Duodenal mucosa (tissue), 2 donors: ENCODE measurements at regions not wholly inside any gene's neighbourhood (a gene's known extent, or its start where the extent isn't known, plus 50 kb on each side); places are given as distances from the start of the nearest gene placed in this dataset.

ENCODE experiments used
- H3K27ac ChIP-seq: one replicate; pipeline ENCODE4 v1.7.0; 2013; ENCODE audit warnings: low read depth, low read length
- H3K27me3 ChIP-seq, 2 donors: one replicate each; pipeline ENCODE4 v1.7.0; 2013; ENCODE audit warnings: low read length in 2 of 2, control low read depth in 1 of 2; ENCODE audit not compliant: insufficient read depth in 2 of 2, control insufficient read depth in 1 of 2
- H3K36me3 ChIP-seq, 2 donors: one replicate each; pipeline ENCODE4 v1.7.0; 2013; ENCODE audit warnings: low read length in 2 of 2, control low read depth in 1 of 2; ENCODE audit not compliant: insufficient read depth in 2 of 2, control insufficient read depth in 1 of 2
- H3K4me1 ChIP-seq, 2 donors: one replicate each; pipeline ENCODE4 v1.7.0; 2013; ENCODE audit warnings: low read length in 2 of 2, control low read depth in 1 of 2; ENCODE audit not compliant: insufficient read depth in 2 of 2, control insufficient read depth in 1 of 2
- H3K4me3 ChIP-seq, 2 donors: one replicate each; pipeline ENCODE4 v1.7.0; 2013; ENCODE audit warnings: low read length in 2 of 2, low read depth in 1 of 2
- H3K9ac ChIP-seq, 2 donors: one replicate each; pipeline ENCODE4 v1.7.0; 2013; ENCODE audit warnings: low read length in 2 of 2, low read depth in 1 of 2
- H3K9me3 ChIP-seq, 2 donors: one replicate each; pipeline ENCODE4 v1.7.0; 2013; ENCODE audit warnings: low read length in 2 of 2, control low read depth in 1 of 2; ENCODE audit not compliant: control insufficient read depth in 1 of 2

GRCh38 chr15:25188051-25188450 lies 233.3 kb downstream of the SNRPN start:
- Histone ChIP-seq H3K27ac (no peak overlapping the region), H3K9me3 (peaks cover 63 to 72% of the 10 kb centered on the region in 2 donors), H3K36me3 (no peaks in the 10 kb centered on the region)

GRCh38 chr15:25188551-25189101 lies 233.8 kb downstream of the SNRPN start:
- H3K9me3 ChIP-seq, result peaks cover 65 to 70% of the 10 kb centered on the region in 2 donors
- H3K9ac ChIP-seq, result no peak overlapping the region
- no peaks in the 10 kb centered on the region for H3K36me3 ChIP-seq
- H3K27ac ChIP-seq, result no peak overlapping the region
- no peaks in the 10 kb centered on the region for H3K4me1 ChIP-seq
- no peaks in the 10 kb centered on the region for H3K27me3 ChIP-seq
- no peak overlapping the region for H3K4me3 ChIP-seq

More at GRCh38 chr15:25188051-25188450, 233.3 kb downstream of the SNRPN start:
- no peak overlapping the region for H3K9ac ChIP-seq
- H3K27me3 ChIP-seq, result no peaks in the 10 kb centered on the region
- no peak overlapping the region for H3K4me3 ChIP-seq
- H3K4me1 ChIP-seq, result no peaks in the 10 kb centered on the region

- Histone ChIP-seq H3K27ac (no peak overlapping the region), H3K9ac (no peak overlapping the region)
Observed at GRCh38 chr15:25189551-25189950, 234.8 kb downstream of the SNRPN start.

GRCh38 chr15:25192651-25193050 lies 237.9 kb downstream of the SNRPN start:
- no peak overlapping the region for H3K27ac ChIP-seq
- H3K36me3 ChIP-seq, result no peaks in the 10 kb centered on the region
- H3K4me1 ChIP-seq, result no peaks in the 10 kb centered on the region
- H3K27me3 ChIP-seq, result no peaks in the 10 kb centered on the region
- H3K9ac ChIP-seq, result no peak overlapping the region
- no peak overlapping the region for H3K4me3 ChIP-seq
- H3K9me3 ChIP-seq, result peaks cover 50 to 78% of the 10 kb centered on the region in 2 donors

More at GRCh38 chr15:25189551-25189950, 234.8 kb downstream of the SNRPN start:
- Histone ChIP-seq H3K27me3 (no peaks in the 10 kb centered on the region), H3K4me1 (no peaks in the 10 kb centered on the region), H3K36me3 (no peaks in the 10 kb centered on the region), H3K4me3 (no peak overlapping the region), H3K9me3 (peaks cover 64 to 70% of the 10 kb centered on the region in 2 donors)

DNA sequence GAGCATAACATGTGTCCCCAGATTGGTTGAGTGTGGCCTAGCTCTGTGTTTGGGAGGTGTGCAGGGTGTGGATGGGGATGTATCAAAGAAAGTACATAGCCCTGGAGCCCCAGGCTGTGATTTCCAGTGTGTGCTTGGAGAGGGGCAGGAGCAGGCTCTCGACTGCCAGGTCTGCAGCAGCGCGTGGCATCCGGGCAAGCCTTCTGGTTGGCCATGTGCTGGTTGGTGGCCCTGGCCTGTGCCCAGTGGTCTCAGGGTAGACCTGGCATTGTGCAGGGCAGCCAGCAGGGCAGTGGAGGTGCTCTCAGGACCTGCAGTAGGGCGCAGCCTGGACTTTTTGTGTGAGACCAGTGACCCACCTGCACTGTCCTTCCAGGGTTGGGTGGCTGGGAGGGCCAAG lies 231.5 kb downstream of the UBE3A start:
- Histone ChIP-seq H3K27ac (no peak overlapping the region), H3K9ac (no peak overlapping the region), H3K4me3 (no peak overlapping the region), H3K4me1 (no peaks in the 10 kb centered on the region), H3K9me3 (peaks cover 53 to 64% of the 10 kb centered on the region in 2 donors), H3K36me3 (no peaks in the 10 kb centered on the region), H3K27me3 (no peaks in the 10 kb centered on the region)

DNA sequence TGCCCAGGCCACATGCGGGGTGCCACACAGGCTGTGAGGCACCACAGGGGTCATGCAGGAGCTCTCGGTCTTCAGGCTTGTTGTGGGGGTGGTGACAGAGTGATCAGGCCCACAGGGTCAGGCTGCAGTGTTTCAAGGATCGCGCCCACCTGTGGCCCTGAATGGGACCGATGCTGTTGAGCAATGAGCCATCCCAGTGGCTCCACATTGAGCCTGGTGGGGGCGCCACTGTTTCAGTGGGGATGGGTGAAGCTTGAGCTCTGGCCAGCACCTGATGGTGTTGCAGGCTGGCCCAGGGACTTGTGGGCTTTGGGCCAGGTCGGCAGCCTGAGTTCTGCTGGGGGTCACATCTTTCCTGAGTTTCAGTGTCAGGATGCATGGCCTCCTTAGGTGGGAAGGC lies 230.1 kb downstream of the UBE3A start:
- Histone ChIP-seq H3K9me3 (peaks cover 57 to 68% of the 10 kb centered on the region in 2 donors), H3K36me3 (no peaks in the 10 kb centered on the region), H3K27me3 (no peaks in the 10 kb centered on the region), H3K4me1 (no peaks in the 10 kb centered on the region), H3K4me3 (no peak overlapping the region), H3K9ac (no peak overlapping the region), H3K27ac (no peak overlapping the region)

GRCh38 chr15:25220834-25221233 lies 218.0 kb downstream of the UBE3A start:
- Histone ChIP-seq H3K4me3 (no peak overlapping the region), H3K4me1 (no peaks in the 10 kb centered on the region), H3K27me3 (no peaks in the 10 kb centered on the region), H3K36me3 (no peaks in the 10 kb centered on the region), H3K9ac (no peak overlapping the region), H3K27ac (no peak overlapping the region), H3K9me3 (peaks cover 56 to 68% of the 10 kb centered on the region in 2 donors)

DNA sequence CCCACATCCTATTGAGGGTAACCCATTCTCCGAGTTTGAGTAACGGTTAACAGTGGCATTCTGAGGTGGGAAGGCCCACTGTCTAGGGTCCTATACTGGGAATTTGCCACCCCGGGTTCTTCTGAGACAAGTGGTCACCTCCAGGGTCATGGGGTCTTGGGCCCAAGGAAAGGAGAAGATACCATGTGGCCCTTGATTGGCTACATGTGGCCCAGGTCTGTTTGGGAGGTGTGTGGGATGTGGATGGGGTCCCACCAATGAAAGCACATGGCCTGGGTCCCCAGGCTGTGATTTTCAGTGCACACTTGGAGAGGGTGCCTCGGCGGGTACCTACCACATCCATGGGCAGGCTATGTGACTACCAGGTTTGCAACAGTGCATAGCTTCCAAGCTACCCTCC lies 214.4 kb downstream of the UBE3A start:
- Histone ChIP-seq H3K27me3 (no peaks in the 10 kb centered on the region), H3K9me3 (peaks cover 42 to 65% of the 10 kb centered on the region in 2 donors), H3K36me3 (no peaks in the 10 kb centered on the region), H3K9ac (no peak overlapping the region), H3K4me3 (no peak overlapping the region), H3K27ac (no peak overlapping the region), H3K4me1 (no peaks in the 10 kb centered on the region)

- no peak overlapping the region for H3K9ac ChIP-seq
- H3K36me3 ChIP-seq, result no peaks in the 10 kb centered on the region
- no peak overlapping the region for H3K27ac ChIP-seq
- no peaks in the 10 kb centered on the region for H3K4me1 ChIP-seq
- H3K4me3 ChIP-seq, result no peak overlapping the region
- no peaks in the 10 kb centered on the region for H3K27me3 ChIP-seq
- H3K9me3 ChIP-seq, result peaks cover 53 to 61% of the 10 kb centered on the region in 2 donors
Observed at GRCh38 chr15:25226360-25226759, 212.5 kb downstream of the UBE3A start.

- no peaks in the 10 kb centered on the region for H3K4me1 ChIP-seq
- H3K4me3 ChIP-seq, result no peak overlapping the region
- H3K9me3 ChIP-seq, result peaks cover 58 to 69% of the 10 kb centered on the region in 2 donors
- no peak overlapping the region for H3K27ac ChIP-seq
- H3K36me3 ChIP-seq, result no peaks in the 10 kb centered on the region
- H3K9ac ChIP-seq, result no peak overlapping the region
- no peaks in the 10 kb centered on the region for H3K27me3 ChIP-seq
Observed at GRCh38 chr15:25228261-25228660, 210.6 kb downstream of the UBE3A start.
